ENCODE measurements at regions not wholly inside any gene's neighbourhood (a gene's known extent, or its start where the extent isn't known, plus 50 kb on each side); places are given as distances from the start of the nearest gene placed in this dataset.
"Not testable (repeated sequence)": the region's sequence is repeated elsewhere in the genome, so short reads cannot be mapped to it uniquely, and the experiment has no call there.

DNA sequence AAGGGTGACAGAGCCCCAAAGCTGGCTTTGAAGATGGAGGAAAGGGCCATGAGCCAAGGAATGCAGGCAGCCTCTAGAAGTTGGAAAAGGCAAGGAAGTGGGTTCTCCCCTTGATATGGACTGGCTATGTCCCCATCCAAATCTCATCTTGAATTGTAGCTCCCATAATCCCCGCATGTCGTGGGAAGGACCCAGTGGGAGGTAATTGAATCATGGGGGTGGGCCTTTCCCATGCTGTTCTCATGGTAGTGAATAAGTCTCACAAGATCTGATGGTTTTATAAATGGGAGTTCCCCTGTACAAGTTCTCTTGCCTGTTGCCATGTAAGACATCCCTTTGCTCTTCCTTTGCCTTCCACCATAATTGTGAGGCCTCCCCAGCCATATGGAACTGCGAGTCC lies 65.0 kb upstream of the NANOS1 start:
- H2BK5ac ChIP-seq (ENCODE audit: low read depth, low read length); H2BK12ac ChIP-seq (ENCODE audit: low read depth, low read length); H3K56ac ChIP-seq (replicated peaks; ENCODE audit: insufficient read length, low read depth, low read length); H2AFZ ChIP-seq (ENCODE audit: low read length); H2BK120ac ChIP-seq (replicated peaks; ENCODE audit: low read depth, low read length); CTCF ChIA-PET (ENCODE audit: partially characterized antibody); FAIRE-seq; H3K4ac ChIP-seq (replicated peaks; ENCODE audit: insufficient read length, low read depth, low read length); H3K4me2 ChIP-seq (ENCODE audit: insufficient read depth in 1 of 2, low read depth in 2 of 2, low read length in 2 of 2); H3K14ac ChIP-seq (ENCODE audit: insufficient read length); DNase-seq (ENCODE audit: low read depth in 1 of 2, low spot score in 2 of 2); H4K5ac ChIP-seq (ENCODE audit: insufficient read length, low read depth, low read length); H3K18ac ChIP-seq (ENCODE audit: extremely low read depth, low read length); H3K4me3 ChIP-seq (ENCODE audit: extremely low read depth in 1 of 4, insufficient read depth in 2 of 4, low read depth in 3 of 4, low read length in 4 of 4); H3K9me3 ChIP-seq (ENCODE audit: insufficient read depth in 2 of 2, low read depth in 1 of 2, low read length in 1 of 2); H2BK20ac ChIP-seq (ENCODE audit: low read length); H3K27ac ChIP-seq (ENCODE audit: low read depth, low read length); H3K79me1 ChIP-seq (ENCODE audit: low read depth, low read length); H2BK15ac ChIP-seq (ENCODE audit: low read length); H3K79me2 ChIP-seq (ENCODE audit: control insufficient read depth in 1 of 2, insufficient read depth in 2 of 2, low read length in 2 of 2); POLR2A ChIA-PET (ENCODE audit: partially characterized antibody); H3K23ac ChIP-seq (ENCODE audit: insufficient read length); H3K4me1 ChIP-seq (replicated peaks in 1 of 4; ENCODE audit: control insufficient read depth in 3 of 4, insufficient read depth in 4 of 4, low read length in 3 of 4); H2AK5ac ChIP-seq (ENCODE audit: low read depth, low read length); H3K36me3 ChIP-seq (ENCODE audit: control insufficient read depth in 2 of 4, insufficient read depth in 4 of 4, low read length in 3 of 4); H4K20me1 ChIP-seq (replicated peaks in 1 of 2; ENCODE audit: control insufficient read depth in 1 of 2, insufficient read depth in 2 of 2, low read length in 2 of 2); H3K27me3 ChIP-seq (replicated peaks in 1 of 4; ENCODE audit: control insufficient read depth in 3 of 4, extremely low read depth in 1 of 4, insufficient read depth in 3 of 4, low read length in 3 of 4); H4K91ac ChIP-seq (replicated peaks; ENCODE audit: insufficient read length, low read length); H3K23me2 ChIP-seq (ENCODE audit: low read depth, low read length); H4K8ac ChIP-seq (ENCODE audit: extremely low read depth, insufficient read depth, low read length); H3K9ac ChIP-seq (replicated peaks in 1 of 4; ENCODE audit: extremely low read depth in 1 of 4, low read depth in 3 of 4, low read length in 3 of 4): not testable (repeated sequence)
- WGBS, 2 experiments (ENCODE audit: extremely low coverage in 1 of 2, insufficient coverage in 1 of 2, insufficient read length in 1 of 2, insufficient replicate concordance in 2 of 2, low coverage in 1 of 2, low lambda C conversion rate in 2 of 2, missing lambda C conversion rate in 1 of 2): 85% methylated on average over 3 of the region's 3 CpGs; no CpG with 5 or more reads in 1 of the 2 experiments

All from H1 (cell line).